ENCODE measurements at regions not wholly inside any gene's neighbourhood (a gene's known extent, or its start where the extent isn't known, plus 50 kb on each side); places are given as distances from the start of the nearest gene placed in this dataset.

DNA sequence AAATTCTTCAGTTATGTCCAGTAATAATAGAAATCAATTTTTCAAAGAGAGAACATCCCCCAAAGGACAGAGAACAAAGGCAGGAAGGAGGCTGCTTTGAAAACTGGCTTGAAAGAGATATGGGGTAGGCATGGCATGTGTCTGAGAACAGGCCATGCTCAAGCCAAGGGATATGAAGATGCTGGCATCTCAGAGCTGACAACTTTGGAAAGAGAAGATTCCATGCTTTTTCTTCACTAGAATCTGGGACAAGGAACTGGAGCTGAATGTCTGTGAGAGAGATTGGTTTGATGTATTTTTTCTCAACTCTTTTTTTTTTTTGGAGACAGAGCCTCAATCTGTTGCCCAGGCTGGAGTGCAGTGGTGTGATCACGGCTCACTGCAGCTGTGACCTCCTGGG lies 139.8 kb upstream of the DLX2 start:
- TF ChIP-seq, protein P1, sequence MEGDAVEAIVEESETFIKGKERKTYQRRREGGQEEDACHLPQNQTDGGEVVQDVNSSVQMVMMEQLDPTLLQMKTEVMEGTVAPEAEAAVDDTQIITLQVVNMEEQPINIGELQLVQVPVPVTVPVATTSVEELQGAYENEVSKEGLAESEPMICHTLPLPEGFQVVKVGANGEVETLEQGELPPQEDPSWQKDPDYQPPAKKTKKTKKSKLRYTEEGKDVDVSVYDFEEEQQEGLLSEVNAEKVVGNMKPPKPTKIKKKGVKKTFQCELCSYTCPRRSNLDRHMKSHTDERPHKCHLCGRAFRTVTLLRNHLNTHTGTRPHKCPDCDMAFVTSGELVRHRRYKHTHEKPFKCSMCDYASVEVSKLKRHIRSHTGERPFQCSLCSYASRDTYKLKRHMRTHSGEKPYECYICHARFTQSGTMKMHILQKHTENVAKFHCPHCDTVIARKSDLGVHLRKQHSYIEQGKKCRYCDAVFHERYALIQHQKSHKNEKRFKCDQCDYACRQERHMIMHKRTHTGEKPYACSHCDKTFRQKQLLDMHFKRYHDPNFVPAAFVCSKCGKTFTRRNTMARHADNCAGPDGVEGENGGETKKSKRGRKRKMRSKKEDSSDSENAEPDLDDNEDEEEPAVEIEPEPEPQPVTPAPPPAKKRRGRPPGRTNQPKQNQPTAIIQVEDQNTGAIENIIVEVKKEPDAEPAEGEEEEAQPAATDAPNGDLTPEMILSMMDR (IDR thresholded peaks at IDR 0.05), result no peak
- TF ChIP-seq SIN3A (IDR thresholded peaks at IDR 0.05; ENCODE audit: borderline replicate concordance, insufficient read depth, low read depth, low read length) (no peak), POLR2AphosphoS5 (IDR thresholded peaks at IDR 0.05; ENCODE audit: low read depth, low read length) (no peak), TCF7L2 (IDR thresholded peaks at IDR 0.05; ENCODE audit: low read depth, low read length) (no peak)
- TF ChIP-seq, protein P2, sequence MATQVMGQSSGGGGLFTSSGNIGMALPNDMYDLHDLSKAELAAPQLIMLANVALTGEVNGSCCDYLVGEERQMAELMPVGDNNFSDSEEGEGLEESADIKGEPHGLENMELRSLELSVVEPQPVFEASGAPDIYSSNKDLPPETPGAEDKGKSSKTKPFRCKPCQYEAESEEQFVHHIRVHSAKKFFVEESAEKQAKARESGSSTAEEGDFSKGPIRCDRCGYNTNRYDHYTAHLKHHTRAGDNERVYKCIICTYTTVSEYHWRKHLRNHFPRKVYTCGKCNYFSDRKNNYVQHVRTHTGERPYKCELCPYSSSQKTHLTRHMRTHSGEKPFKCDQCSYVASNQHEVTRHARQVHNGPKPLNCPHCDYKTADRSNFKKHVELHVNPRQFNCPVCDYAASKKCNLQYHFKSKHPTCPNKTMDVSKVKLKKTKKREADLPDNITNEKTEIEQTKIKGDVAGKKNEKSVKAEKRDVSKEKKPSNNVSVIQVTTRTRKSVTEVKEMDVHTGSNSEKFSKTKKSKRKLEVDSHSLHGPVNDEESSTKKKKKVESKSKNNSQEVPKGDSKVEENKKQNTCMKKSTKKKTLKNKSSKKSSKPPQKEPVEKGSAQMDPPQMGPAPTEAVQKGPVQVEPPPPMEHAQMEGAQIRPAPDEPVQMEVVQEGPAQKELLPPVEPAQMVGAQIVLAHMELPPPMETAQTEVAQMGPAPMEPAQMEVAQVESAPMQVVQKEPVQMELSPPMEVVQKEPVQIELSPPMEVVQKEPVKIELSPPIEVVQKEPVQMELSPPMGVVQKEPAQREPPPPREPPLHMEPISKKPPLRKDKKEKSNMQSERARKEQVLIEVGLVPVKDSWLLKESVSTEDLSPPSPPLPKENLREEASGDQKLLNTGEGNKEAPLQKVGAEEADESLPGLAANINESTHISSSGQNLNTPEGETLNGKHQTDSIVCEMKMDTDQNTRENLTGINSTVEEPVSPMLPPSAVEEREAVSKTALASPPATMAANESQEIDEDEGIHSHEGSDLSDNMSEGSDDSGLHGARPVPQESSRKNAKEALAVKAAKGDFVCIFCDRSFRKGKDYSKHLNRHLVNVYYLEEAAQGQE (IDR thresholded peaks at IDR 0.05; ENCODE audit: insufficient read depth in 1 of 2, low read depth in 2 of 2, low read length in 1 of 2), result no peak

Measured in Panc1 (cell line).